Effector CD4-positive, alpha-beta T cell (primary cell): ENCODE measurements at regions not wholly inside any gene's neighbourhood (a gene's known extent, or its start where the extent isn't known, plus 50 kb on each side); places are given as distances from the start of the nearest gene placed in this dataset.

ENCODE experiments used
- DNase-seq: peaks from one replicate; pipeline ENCODE4 v3.0.0-alpha.2; 2020

DNA sequence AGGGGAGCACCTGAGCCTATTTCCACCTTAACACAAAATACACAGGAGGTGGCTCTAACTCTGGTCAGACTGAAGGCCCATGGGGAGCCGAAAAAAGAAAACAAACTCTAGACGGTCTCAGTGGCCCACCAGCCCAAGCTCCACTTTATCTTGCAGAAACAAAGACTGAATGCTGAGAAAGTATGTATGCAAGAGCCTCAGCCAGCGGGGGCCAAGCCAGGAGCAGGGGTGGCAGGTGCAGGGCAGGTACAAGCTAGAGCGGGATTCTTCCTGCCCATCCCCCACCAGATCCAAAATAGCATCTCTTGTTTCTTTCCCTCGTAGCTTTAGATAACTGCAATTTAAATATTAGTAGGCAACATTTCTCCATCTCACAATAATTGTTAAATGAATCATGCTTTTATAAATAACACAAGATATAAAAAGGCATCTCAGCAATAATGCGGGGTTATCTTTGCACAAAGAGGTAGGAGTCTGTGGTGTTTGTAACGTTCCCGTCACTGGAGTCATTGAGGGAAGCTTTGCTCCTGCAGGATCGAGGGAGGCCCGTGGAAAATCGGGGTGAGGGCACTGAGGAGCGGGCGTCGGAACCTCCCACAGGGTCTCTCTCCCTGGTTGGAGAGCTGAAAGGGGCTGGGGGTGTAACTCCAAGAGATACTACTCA, 418.0 kb downstream of the SHANK2 start:
- DNase-seq, result no peak

DNA sequence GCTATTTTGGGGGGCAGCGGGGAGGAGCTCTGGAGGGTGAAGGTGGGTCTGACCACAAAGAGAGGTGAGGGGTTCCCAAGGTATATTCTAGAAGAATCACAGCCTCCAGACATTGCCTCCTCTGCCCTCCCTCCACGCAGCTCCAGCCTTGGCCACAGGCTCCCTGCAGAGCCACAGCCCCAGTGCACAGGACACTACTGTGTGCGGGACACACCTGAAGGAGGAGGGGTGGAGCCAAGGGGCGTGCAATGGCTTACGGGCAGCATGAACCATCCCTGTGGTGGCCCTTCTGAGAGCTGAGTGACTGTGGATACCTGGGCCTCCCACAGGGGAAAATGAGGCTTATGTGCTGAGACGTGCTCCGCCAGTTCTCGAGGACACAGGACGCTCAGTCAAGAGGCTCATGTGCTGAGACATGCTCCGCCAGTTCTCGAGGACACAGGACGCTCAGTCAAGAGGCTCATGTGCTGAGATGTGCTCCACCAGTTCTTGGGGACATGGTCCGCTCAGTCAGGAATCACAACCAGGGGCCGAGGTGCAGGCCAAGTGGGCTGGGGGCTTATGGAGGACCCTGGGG, 417.3 kb downstream of the SHANK2 start:
- no peak for DNase-seq

DNA sequence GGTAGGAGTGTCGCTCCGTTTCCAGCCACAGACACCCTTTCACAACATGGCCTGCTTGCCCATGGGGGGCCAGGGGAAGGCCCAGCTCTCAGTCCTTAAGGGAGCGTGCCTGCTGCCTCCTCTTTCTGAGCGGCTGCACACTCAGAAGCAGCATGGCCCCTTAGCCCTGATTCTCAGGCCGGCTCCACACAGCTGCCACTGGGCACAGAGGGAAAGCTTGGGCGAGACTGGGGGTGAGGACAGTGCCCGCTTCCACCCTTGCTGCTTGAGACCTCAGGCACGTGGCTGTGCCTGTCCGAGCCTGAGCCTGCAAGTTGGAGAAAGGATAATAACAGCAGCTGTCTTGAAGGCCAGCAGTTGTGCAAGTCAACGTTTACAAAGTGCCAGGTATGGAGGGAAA, 416.3 kb downstream of the SHANK2 start:
- no peak for DNase-seq

DNA sequence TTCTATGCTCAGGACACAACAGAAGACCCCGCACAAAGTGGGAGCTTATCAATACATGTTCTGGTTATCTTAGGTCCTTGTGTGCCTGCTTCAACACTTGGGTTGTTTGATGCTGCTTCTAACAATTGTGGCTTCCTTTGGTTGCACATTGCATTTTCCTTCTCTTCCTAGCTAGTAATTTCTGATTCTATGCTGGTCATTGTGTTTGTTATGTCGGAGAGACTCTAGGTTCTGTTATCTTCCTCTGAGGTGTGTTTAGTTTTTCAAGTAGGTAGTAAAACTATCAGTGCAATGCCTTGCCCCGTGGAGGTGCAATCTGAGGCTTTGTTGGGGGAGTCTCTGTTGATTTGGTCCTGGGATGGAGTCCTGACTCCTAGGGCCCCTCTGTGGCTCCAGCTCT, 414.2 kb downstream of the SHANK2 start:
- DNase-seq, result no peak

DNA sequence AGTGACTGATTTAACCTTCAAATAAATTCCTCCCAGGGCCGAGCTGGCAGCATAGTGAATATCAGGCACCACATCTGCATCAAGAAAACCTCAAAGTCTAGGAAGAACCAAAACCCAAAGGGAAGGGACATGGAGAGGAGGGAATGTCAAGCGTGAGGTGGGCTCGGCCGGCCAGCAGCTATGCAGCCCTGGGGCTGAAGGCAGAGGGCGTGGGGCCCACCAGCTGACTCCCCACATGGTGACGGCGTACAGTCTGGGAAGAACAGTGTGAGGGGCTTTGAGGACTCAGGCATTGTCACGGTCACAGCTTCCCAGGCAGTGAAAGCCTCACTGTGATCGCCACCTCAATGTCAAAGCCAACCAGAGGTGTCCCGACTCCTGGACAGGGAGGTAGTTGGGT, 412.5 kb downstream of the SHANK2 start:
- no peak for DNase-seq

DNA sequence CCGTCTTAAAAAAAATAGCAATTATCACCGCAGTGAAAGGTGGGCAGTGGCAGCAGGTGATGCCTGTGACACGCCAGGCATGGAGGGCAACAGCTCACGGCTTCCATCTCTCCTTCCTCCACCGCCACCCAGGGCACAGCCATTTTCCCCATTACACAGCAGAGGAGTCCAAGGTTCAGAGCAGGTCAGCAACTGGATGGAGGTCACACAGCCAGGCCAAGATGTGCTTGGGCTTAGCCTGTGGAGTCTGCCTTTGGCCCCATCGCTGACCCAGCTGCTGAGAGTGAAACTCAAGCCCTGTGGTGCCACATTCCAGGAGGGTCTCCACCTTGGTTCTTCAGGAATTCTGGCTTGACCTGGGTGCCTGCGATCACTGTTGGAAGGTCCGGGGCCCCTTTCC, 411.1 kb downstream of the SHANK2 start:
- DNase-seq, result no peak

DNA sequence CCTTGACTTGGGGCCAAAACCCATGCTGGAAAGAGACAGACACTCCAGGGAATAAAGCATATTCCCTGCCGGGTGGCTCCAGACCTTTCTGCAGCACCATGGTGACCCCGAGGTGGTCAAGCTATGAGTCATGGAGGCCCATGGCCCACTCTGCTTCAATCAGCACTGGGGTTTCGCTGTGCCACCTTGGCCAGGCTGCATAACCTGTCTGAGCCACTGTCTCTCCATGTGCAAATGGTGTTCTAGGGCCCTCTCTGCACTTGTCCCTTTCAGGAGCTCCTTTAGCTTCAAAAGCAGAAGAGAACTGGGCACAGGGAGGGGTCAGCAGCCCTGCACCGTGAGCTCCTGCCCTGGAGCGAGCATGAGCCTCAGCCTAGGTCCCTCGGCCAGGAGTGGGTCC, 410.1 kb downstream of the SHANK2 start:
- DNase-seq, result no peak

DNA sequence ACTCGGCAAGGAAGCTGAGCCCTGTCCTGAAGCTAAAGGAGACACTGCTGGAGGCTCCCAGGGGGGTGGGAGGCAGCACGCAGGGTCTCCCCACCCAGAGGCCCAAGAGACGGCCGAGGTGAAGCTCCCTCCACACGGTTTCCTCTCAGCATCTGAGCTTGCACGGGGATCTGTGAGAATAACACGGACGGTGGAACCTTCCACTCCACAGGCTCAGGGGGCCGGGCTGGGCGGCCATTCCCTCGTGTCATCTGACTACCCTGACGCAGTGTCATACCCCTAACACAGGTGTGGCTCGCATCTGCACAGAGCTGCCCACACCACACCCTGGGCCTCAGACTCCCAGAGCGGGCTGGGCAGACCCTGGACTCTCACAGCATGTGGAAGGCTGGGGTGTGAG, 409.7 kb downstream of the SHANK2 start:
- no peak for DNase-seq

DNA sequence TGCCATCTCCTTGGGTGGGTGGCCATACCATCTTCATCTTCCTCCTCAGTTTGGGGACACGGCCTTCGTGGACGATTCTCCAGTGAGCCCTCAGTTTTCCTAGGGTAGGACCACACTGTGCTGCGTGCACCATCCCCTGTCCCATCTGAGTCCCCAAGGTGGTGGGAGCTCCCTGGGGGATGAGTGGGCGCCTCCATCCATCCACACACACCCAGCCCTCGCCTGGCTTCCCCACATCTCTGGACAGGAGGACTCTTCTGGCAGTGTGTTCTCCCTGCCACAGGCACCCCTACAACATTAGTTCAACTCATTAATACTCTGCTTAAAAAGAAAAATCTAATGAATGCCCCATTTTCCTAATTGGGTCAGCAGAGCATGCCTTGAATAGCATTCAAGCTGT, 408.5 kb downstream of the SHANK2 start:
- DNase-seq, result no peak

DNA sequence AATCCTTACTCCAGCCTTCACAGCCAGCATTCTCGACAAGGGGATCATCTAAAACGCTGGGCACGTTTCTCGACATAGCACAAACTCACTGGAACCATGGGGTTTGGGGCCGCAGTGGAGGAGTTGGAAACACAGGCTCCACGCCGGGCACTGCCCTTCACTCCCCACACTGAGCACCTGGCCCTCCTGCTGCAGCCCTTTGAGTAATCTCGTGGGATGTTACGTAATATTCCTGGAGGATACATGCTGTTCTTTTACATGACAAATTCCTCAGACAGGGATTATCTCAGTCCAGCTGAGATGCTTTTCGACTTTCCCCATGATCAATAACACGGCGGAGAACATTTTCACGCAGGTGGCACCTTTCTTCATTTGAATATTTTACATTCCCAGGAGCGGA, 408.0 kb downstream of the SHANK2 start:
- no peak for DNase-seq

DNA sequence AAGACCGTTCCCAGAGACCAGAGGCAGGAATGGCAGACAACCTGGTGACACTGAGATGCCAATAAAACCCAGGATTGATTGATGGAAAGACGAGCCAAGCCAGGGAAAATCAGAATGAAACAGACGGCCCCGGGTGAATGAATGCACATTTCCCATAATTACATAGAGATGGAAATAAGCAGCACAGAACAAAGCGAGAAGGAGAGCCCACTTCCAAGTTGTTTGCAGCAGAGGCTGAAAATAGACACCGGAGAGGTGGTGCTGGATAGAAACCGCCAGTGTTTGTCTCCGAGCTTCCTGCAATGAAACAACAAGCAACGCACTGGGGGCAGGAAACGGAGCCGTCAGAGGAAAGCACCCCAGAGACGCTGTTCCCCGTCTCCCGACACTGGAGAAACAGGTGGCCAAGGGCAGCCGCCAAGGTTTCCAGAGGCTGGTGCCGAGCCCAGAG, 406.8 kb downstream of the SHANK2 start:
- no peak for DNase-seq

DNA sequence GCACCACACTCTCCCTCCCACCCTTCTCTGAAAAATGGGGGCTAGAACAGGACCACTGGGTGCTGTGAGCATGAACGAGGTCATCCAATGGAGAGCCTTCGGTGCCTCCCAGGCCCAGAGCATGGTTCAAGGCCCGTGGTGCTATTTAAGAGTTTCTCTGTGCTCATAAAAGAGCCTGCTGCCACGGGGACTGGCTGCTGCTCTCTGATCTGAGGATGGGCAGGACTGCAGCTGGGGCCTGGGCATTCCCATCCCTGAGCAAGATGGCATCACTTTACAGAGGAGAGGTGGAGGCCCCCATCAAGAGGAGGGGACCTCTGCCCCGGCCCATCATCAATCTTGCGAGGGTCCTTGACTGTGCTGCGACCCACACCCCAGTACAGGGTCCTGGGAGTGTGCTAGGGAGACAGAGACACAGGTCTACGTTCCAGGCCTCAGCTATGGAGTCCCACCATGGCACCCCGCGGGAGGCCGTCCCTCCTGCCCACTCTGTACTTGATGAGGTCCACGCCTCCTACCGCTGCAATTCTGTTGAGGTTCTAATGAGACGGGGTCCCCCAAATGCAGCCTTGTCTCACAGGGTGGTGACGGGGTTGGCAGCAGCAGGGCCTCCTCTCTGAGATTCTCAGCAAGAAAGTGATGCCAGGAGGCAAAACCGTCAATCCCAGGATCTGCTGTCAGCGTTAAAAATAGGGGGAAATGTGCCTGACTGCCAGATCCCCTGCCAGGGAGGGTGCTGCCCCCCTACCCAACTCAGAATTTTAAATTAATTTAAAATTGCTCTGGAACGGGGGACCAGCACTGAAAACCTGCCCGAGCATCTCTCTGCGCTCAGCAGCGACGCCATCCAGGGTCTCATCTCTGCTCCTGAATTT, 405.4 kb downstream of the SHANK2 start:
- no peak for DNase-seq

DNA sequence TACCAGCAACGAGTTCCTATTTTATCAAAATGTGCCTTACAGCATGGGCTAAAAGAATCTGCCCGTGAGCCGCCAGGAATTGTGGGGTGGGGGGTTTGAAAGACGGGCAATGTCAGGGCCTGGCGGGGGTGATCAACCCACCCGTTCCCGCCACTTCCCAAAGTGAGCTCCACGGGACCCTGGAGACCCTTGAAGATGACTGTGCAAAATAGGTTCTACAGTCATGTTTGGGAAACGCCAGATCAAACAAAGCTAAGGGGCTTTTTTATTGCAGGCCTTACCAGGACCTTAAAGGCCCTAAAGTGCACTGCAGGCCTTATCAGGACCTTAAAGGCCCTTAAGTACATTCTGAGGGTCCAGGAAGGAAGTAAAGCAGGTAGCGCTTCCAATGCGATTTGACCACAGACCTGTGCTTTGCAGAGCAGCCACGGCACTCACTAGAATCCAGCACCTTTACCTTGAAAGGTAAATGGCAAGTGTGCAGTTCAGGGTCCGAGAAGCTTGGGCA, 404.1 kb downstream of the SHANK2 start:
- no peak for DNase-seq

DNA sequence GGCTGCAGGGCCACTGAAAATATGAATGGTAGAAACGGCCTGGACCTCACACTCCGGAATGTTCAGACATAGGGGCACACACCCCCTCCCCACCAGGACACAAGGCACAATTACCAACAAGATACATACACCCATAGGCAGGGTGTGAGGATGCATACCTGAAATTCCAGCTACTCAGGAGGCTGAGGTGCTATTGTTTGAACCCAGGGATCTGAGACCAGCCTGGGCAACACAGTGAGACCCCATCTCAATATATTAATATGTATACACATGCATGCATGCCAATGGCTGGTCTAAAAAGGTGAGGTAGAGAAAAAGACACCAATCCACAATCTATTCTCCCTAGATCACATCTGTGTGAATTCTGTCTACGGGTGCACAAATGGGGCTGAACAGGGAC, 403.3 kb downstream of the SHANK2 start:
- DNase-seq, result no peak

DNA sequence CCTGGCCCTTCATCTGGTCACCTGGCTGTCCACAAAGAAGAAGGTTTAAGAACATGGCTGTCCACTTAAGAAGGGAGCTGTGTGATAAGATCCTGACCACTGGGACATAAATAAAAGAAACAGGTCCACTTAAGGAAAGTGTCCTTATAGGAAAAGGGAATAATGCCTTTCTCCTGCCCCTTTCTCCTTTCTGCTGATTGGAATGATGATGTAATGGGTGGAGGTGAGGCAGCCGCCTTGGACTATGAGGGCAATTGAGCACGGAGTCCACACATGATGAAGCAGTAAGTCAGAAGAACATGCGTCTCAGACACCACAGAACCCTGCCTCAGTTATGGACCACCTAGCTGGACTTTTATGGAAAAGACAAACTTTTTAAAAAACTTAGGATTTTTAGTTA, 401.1 kb downstream of the SHANK2 start:
- no peak for DNase-seq

DNA sequence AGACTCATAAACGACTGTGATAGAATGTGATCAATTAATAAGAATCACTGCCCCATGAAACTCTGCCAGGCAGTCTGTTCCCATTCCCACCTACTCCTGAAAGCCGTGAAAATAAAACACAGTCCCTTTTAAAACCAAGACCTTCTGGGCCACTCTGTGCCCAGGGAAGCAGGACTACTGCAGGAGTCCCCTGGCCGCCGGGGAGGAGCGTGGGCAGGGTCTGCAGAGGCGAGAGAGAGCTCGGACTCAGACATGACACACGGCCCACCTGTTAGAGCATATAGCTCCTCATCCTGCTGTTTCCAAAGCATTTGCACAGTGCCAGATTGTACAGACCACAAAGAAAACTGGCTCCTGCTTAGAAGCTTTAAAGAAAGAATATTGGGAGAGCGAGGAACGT, 400.5 kb downstream of the SHANK2 start:
- DNase-seq, result no peak

DNA sequence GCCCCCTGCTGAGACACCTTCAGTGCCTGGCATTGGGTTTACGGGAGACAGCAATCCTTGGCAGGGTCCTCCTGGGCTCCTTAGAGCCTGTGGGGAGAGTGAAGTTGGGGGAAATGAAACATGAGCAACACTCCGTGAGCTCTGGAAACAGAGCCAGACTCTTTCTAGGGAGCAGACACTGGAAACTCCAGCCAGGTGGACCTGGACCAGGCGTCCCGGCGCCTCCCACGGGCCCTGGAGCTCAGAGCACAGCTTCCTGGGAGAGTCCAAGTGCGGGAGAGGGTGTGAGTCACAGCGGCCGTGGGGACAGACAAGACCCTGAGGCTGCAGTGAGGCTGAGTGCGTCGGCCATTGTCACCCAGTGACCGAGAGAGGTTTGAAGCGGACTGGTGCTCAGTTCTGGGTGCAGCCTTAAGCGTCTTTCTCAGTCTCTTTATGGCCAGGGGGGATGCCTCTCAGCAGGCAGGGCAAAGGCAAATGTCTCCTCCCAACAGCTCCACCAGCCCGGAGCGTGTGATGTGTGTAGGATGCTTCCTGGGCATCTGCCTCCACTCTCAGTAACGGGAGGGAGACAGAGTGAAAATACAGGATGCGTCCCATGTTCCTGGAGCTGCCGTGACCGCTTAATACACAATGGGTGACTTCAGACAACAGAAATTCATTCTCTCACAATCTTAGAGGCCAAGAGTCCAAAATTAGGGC, 399.2 kb downstream of the SHANK2 start:
- DNase-seq, result no peak

DNA sequence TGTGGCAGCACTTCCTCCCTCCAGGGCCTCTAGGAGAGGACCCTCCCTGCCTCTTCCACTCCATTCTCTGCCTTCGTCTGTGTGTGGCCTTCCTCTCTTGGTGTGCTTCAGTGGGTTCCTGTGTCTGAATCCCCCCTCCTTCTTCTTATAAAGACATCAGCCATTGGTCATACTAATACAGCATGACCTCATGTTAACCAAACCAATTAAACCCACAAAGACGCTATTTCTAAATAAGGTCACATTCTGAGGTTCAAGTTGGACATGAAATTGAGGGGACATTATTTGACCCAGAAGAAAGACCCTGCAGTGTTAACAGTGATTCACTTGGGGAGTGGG, 398.6 kb downstream of the SHANK2 start:
- DNase-seq, result no peak

DNA sequence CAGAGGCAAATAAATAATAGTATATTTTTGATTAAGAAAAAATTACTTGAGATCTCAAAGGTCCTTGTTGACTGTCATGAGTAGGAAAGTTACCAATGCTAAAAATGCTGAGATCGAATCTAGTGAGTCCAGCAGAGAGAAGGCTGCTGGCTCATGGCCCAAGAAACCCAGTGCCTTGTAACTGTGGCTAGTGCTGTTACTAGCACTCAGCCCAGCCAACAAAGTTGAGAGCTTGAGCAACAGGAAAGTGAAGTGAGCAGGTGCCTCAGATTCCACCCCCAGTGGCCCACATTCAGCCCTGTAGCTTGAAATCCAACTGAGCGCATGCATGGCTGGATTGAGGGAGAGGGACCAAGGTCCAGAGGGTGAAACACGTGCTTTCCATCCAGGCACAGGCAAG, 398.2 kb downstream of the SHANK2 start:
- DNase-seq, result no peak

DNA sequence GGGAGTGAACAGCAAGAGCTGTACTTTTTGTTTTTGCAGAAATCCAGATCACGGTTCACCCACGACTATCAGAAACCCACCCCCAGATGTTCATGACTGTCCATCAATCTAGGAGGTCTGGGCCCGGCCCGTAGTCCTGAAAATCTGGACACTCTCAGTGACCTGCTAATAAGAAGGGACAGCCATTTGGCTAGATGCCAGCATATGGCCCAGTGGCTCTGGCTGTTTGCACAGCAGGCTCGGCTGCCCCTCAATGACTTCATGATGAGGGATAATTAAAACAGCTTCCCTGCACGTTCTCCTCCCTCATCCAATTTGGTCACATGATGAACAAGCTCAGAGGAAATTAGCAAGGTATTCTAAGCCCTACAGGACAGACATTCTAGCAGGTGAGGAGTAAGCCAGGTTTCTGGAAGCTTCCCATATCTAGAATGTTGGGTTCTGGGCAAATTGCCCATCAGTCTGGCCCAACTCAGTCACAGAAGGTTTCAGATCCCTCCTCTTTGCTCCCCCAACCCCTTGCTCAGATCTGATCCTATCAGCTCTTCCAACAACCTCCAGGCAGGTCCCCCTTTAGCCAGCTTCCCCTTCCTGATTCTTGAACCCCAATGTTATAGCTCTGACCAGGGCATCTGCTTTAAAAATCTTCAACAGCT, 397.3 kb downstream of the SHANK2 start:
- no peak for DNase-seq

DNA sequence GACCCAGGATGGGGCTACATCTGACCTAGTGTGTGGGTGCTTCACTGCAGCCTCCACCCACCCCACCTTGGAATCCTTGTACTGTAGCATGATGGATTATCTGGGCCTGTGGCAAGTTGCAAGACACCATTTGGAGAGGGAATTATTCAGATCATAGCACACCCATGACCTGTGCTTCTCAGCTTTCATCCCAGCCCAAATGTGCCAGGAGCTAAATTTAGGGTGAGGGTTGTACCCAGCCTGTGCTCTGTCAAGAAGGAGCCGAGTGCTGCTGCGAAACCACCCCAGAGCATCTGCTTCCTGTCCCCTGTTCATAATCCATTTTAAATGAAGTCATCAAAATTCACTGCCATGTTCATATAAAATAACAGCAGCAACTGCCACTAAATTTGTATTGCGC, 394.5 kb downstream of the SHANK2 start:
- DNase-seq, result no peak

DNA sequence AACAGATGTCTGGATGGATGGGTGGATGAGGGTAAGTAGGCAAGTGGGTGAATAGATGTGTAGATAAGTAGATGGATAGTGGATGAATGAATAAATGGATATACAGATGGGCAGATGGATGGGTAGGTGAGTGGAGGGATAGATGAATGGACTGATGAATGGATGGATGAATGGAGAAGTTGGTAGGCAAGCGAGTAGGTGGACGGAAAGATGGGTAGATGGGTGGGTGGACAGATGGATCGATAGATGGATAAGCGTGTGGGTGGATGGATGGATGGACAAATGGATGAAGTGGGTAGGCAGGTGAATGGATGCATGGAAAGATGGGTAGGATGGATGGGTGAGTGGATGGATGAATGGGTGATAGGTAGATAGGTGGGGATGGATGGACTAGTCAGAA, 393.2 kb downstream of the SHANK2 start:
- DNase-seq, result no peak

DNA sequence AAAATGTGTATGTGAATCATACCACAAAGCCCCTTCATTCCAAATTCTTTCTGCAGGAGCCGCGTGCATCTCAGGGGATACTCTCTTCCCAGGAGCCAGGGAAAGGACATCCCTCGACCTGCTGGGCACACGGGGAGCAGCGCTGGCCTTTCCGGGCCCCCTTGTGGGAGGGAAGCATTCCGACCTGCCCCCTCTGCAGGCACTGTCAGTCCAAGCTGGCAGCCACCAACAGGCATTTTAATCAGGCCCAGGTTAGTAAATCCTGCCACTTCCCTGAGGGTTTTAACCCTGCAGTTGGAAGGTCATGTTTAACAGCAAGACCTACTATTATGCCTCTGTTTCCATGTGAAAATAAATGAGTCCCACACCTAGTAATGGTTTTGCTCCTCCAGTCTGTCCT, 391.5 kb downstream of the SHANK2 start:
- DNase-seq, result no peak
